ENCODE measurements at regions not wholly inside any gene's neighbourhood (a gene's known extent, or its start where the extent isn't known, plus 50 kb on each side); places are given as distances from the start of the nearest gene placed in this dataset.

- ChIA-PET POLR2A (no interaction called here), CTCF (interaction anchor here (1.5 to 2.2 kb wide), 2 partner anchors 10 to 53 kb away, joined by 3 to 10 read pairs; no protein-coding TSS in a partner anchor)
- no peak for DNase-seq (ENCODE audit: extremely low spot score)
- TF ChIP-seq CTCF (IDR thresholded peaks at IDR 0.05; ENCODE audit: control extremely low read depth, extremely low read depth, low read depth, missing control alignments): no peak
Observed at GRCh38 chr6:84399003-84399402, 171.6 kb upstream of the CEP162 start.

- DNase-seq (ENCODE audit: extremely low spot score): no peak
- no peak for TF ChIP-seq CTCF (IDR thresholded peaks at IDR 0.05; ENCODE audit: control extremely low read depth, extremely low read depth, low read depth, missing control alignments)
- CTCF ChIA-PET: no interaction called here
- POLR2A ChIA-PET: no interaction called here
Observed at GRCh38 chr6:84392261-84392660, 164.8 kb upstream of the CEP162 start.

GRCh38 chr6:84390851-84391250, 163.4 kb upstream of the CEP162 start:
- no peak for TF ChIP-seq CTCF (IDR thresholded peaks at IDR 0.05; ENCODE audit: control extremely low read depth, extremely low read depth, low read depth, missing control alignments)
- ChIA-PET POLR2A (no interaction called here), CTCF (no interaction called here)
- no peak for DNase-seq (ENCODE audit: extremely low spot score)

GRCh38 chr6:84390334-84390733, 162.9 kb upstream of the CEP162 start:
- no peak for DNase-seq (ENCODE audit: extremely low spot score)
- CTCF ChIA-PET: no interaction called here
- POLR2A ChIA-PET: no interaction called here
- no peak for TF ChIP-seq CTCF (IDR thresholded peaks at IDR 0.05; ENCODE audit: control extremely low read depth, extremely low read depth, low read depth, missing control alignments)

- no peak for DNase-seq (ENCODE audit: extremely low spot score)
- TF ChIP-seq CTCF (IDR thresholded peaks at IDR 0.05; ENCODE audit: control extremely low read depth, extremely low read depth, low read depth, missing control alignments): no peak
- ChIA-PET POLR2A (no interaction called here), CTCF (no interaction called here)
Observed at GRCh38 chr6:84379142-84379541, 151.7 kb upstream of the CEP162 start.

GRCh38 chr6:84372290-84372689, 144.8 kb upstream of the CEP162 start:
- ChIA-PET POLR2A (no interaction called here), CTCF (interaction anchor here (1.3 kb wide), 1 partner anchor 11 kb away, joined by 3 read pairs; no protein-coding TSS in a partner anchor)
- no peak for DNase-seq (ENCODE audit: extremely low spot score)
- TF ChIP-seq CTCF (IDR thresholded peaks at IDR 0.05; ENCODE audit: control extremely low read depth, extremely low read depth, low read depth, missing control alignments): no peak

GRCh38 chr6:84371681-84372080, 144.2 kb upstream of the CEP162 start:
- TF ChIP-seq CTCF (IDR thresholded peaks at IDR 0.05; ENCODE audit: control extremely low read depth, extremely low read depth, low read depth, missing control alignments): no peak
- ChIA-PET CTCF (interaction anchor here (0.6 to 1.3 kb wide), 2 partner anchors 11 to 881 kb away, joined by 3 read pairs; no protein-coding TSS in a partner anchor), POLR2A (no interaction called here)
- no peak for DNase-seq (ENCODE audit: extremely low spot score)
